GM12878 (cell line): ENCODE measurements at regions not wholly inside any gene's neighbourhood (a gene's known extent, or its start where the extent isn't known, plus 50 kb on each side); places are given as distances from the start of the nearest gene placed in this dataset.

Experiments used
- CTCF ChIP-seq, 3 experiments: IDR thresholded peaks in 2 of 3; conservative IDR thresholded peaks in 1 of 3; 2 replicates each; pipeline ENCODE4 v1.5.1; 2011; ENCODE audit warnings: low read depth in 3 of 3, low read length in 3 of 3, mild to moderate bottlenecking in 3 of 3, control low read depth in 2 of 3, moderate library complexity in 2 of 3, inconsistent platforms in 1 of 3, mixed read lengths in 1 of 3; ENCODE audit not compliant: control insufficient read depth in 2 of 3, insufficient read depth in 1 of 3; ENCODE audit errors: extremely low read depth in 1 of 3
- EP300 ChIP-seq, 2 experiments: fragments of 150-350 bp in 1 of 2; IDR thresholded peaks; 2 replicates each; pipeline ENCODE4 v1.6.1; 2011 to 2012; ENCODE audit warnings: low read depth in 2 of 2, low read length in 2 of 2, borderline replicate concordance in 1 of 2, improper control_type of control experiment in 1 of 2, inconsistent platforms in 1 of 2; ENCODE audit not compliant: control insufficient read depth in 1 of 2
- NRF1 ChIP-seq: conservative IDR thresholded peaks from 2 replicates; pipeline ENCODE4 v1.6.1; 2011; ENCODE audit warnings: mild to moderate bottlenecking, low read depth, low read length, improper control_type of control experiment
- ZNF24 ChIP-seq: fragments of 450-650 bp; IDR thresholded peaks from 2 replicates; pipeline ENCODE4 v1.6.1; 2017; ENCODE audit warnings: antibody characterized with exemption, mild to moderate bottlenecking

- no peak for TF ChIP-seq CTCF (IDR thresholded peaks at IDR 0.05 in 2 of 3, conservative IDR thresholded peaks at IDR 0.05 in 1 of 3; ENCODE audit: control insufficient read depth in 2 of 3, extremely low read depth in 1 of 3, insufficient read depth in 1 of 3, low read depth in 3 of 3, low read length in 3 of 3)
- no peak for TF ChIP-seq EP300 (IDR thresholded peaks at IDR 0.05; ENCODE audit: borderline replicate concordance in 1 of 2, control insufficient read depth in 1 of 2, low read depth in 2 of 2, low read length in 2 of 2)
- no peak for TF ChIP-seq ZNF24
- TF ChIP-seq NRF1, result no peak
Observed at GRCh38 chr19:46952874-46953273, 66.8 kb upstream of the NPAS1 start.
